NT2/D1 (cell line): ENCODE measurements at regions not wholly inside any gene's neighbourhood (a gene's known extent, or its start where the extent isn't known, plus 50 kb on each side); places are given as distances from the start of the nearest gene placed in this dataset.

Experiments used
- SUZ12 ChIP-seq: IDR thresholded peaks from 2 replicates; pipeline ENCODE4 v1.6.1; 2011; ENCODE audit not compliant: insufficient read length, insufficient read depth; ENCODE audit errors: extremely low read depth
- YY1 ChIP-seq: IDR thresholded peaks from 2 replicates; pipeline ENCODE4 v1.6.1; 2011; ENCODE audit not compliant: insufficient read length, insufficient read depth
- ZNF274 ChIP-seq: IDR thresholded peaks from 2 replicates; pipeline ENCODE4 v1.6.1; 2011; ENCODE audit warnings: mild to moderate bottlenecking, low read depth, low read length

DNA sequence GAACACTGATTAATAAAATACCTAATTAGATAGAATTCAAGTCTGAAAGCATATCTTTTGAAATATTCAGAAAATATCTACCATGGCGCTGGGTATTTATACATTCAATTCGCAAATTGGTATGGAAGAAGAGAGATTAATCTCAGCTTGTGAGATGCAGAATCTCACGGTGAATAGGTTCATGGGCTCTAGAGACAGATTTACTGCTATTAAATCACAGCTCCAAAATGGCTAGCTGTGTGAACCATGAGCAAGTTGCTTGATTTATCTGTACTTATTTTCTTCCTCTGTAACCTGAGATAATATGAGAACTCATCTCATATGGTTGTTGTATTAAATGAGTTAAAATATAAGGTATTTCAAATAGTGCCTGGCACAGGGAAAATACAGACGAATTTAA lies 556.7 kb downstream of the FBXO15 start:
- TF ChIP-seq YY1, result no peak
- TF ChIP-seq ZNF274, result no peak
- no peak for TF ChIP-seq SUZ12
